ENCODE measurements at regions not wholly inside any gene's neighbourhood (a gene's known extent, or its start where the extent isn't known, plus 50 kb on each side); places are given as distances from the start of the nearest gene placed in this dataset.

GRCh38 chr5:2103940-2104339 is 221.2 kb upstream of the IRX4 start:
- Mint-ChIP-seq H3K27ac (no peak overlapping the region), H3K9me3 (no peaks in the 10 kb centered on the region), H3K4me3 (no peak overlapping the region), H3K27me3 (ENCODE audit: low read depth) (peaks cover 7% of the 10 kb centered on the region), H3K4me1 (peaks cover 2% of the 10 kb centered on the region), H3K36me3 (peaks cover 6% of the 10 kb centered on the region)
- TF ChIP-seq, protein P1, sequence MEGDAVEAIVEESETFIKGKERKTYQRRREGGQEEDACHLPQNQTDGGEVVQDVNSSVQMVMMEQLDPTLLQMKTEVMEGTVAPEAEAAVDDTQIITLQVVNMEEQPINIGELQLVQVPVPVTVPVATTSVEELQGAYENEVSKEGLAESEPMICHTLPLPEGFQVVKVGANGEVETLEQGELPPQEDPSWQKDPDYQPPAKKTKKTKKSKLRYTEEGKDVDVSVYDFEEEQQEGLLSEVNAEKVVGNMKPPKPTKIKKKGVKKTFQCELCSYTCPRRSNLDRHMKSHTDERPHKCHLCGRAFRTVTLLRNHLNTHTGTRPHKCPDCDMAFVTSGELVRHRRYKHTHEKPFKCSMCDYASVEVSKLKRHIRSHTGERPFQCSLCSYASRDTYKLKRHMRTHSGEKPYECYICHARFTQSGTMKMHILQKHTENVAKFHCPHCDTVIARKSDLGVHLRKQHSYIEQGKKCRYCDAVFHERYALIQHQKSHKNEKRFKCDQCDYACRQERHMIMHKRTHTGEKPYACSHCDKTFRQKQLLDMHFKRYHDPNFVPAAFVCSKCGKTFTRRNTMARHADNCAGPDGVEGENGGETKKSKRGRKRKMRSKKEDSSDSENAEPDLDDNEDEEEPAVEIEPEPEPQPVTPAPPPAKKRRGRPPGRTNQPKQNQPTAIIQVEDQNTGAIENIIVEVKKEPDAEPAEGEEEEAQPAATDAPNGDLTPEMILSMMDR (IDR thresholded peaks at IDR 0.05; ENCODE audit: unreplicated experiment) = no peak
- no peak for DNase-seq (ENCODE audit: low spot score in 2 of 2, unreplicated experiment in 2 of 2)

DNA sequence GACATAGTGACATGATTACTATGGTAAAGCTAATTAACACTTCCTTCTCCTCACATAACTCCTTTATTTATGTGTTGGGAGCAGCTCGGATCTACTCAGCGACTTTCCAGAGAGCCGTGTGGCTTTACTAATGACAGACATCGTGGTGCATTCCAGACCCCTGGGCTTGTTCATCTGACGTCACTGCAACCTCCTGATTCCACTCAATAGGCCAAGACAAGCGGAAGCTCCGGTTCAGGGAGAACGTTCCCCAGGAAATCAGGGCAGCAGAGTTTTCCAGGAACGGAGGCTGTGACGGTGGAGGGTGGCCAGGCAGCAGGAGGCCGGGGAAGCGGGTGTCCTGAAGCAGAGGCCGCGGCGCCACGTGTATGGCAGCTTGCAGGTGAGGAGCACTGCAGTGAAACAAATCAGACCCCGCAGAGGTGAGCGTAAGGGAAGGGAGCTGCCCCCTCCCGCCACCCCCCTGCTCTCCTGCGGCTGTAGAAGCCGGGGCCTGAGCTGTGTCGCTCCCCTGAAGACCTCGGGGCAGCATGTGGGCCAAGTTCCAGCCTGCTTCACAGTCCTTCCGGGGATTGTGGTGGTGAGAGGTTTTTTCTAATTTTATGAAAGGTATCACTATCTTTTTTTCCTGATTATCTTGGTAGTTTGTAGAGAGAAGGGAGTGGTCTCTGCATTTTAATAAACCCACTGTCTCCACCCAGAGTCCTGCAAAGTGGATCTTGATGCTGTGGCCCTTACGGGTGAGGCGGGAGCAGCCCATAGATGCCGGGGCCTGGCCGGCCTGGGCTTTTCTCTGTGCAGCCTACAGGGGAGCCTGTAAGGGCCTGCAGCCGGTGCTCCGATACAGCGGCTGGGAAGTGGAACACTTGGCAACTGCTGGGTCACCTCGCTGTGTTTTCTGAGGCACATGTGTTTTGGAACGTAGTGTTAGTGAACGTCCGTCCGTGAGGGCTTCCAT is 220.4 kb upstream of the IRX4 start:
- no peaks in the 10 kb centered on the region for H3K9me3 Mint-ChIP-seq
- no peak overlapping the region for H3K27ac Mint-ChIP-seq
- H3K4me3 Mint-ChIP-seq = no peak overlapping the region
- no peak for DNase-seq (ENCODE audit: low spot score in 2 of 2, unreplicated experiment in 2 of 2)
- TF ChIP-seq, protein P1 (IDR thresholded peaks at IDR 0.05; ENCODE audit: unreplicated experiment) = no peak
- peaks cover 6% of the 10 kb centered on the region for H3K36me3 Mint-ChIP-seq
- H3K4me1 Mint-ChIP-seq = peaks cover 2% of the 10 kb centered on the region
- peaks cover 7% of the 10 kb centered on the region for H3K27me3 Mint-ChIP-seq (ENCODE audit: low read depth)

- no peak overlapping the region for H3K4me3 Mint-ChIP-seq
- peaks cover 6% of the 10 kb centered on the region for H3K36me3 Mint-ChIP-seq
- no peak overlapping the region for H3K27ac Mint-ChIP-seq
- H3K9me3 Mint-ChIP-seq = no peaks in the 10 kb centered on the region
- TF ChIP-seq, protein P1 (IDR thresholded peaks at IDR 0.05; ENCODE audit: unreplicated experiment) = no peak
- peaks cover 2% of the 10 kb centered on the region for H3K4me1 Mint-ChIP-seq
- peaks cover 13% of the 10 kb centered on the region for H3K27me3 Mint-ChIP-seq (ENCODE audit: low read depth)
- no peak for DNase-seq (ENCODE audit: low spot score in 2 of 2, unreplicated experiment in 2 of 2)
Observed at GRCh38 chr5:2101685-2102084, 219.0 kb upstream of the IRX4 start.

DNA sequence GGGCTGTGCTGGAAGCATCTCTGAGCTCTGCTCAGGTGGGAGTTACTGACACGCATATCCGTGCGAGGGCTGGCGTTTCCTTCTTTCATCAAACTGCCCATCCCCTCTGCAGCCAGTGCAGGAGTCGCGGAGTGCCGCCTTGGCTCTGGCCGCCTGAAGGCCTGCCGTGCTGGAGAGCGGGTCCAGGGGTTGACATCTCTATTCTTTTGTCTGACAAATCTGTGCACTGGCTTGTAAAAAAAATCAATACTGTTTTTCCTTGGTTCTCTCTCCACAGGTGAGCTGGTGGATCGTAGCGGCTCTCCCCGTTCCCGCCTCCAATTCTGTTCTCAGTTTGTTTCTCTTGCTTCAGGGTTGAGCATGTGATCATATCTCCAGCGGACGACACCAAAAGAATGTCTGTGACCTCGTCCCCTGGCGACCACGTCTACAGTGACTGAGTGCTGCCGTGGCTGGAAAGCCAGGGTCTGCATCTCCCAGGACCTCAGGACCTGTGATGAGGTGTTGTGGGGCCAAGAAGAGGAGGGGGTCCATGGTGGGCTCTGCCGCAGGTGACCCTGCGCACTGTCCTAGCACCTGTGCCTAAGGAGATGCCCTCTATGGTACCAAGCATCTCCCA is 214.3 kb upstream of the IRX4 start:
- TF ChIP-seq, protein P1 (IDR thresholded peaks at IDR 0.05; ENCODE audit: unreplicated experiment) = no peak
- DNase-seq (ENCODE audit: low spot score in 2 of 2, unreplicated experiment in 2 of 2) = no peak
- Mint-ChIP-seq H3K4me3 (no peak overlapping the region), H3K4me1 (peaks cover 2% of the 10 kb centered on the region), H3K27ac (no peak overlapping the region), H3K9me3 (no peaks in the 10 kb centered on the region), H3K27me3 (ENCODE audit: low read depth) (peaks cover 11% of the 10 kb centered on the region), H3K36me3 (no peaks in the 10 kb centered on the region)

- Mint-ChIP-seq H3K36me3 (no peaks in the 10 kb centered on the region), H3K9me3 (no peaks in the 10 kb centered on the region), H3K4me1 (peaks cover 2% of the 10 kb centered on the region), H3K27ac (no peak overlapping the region), H3K27me3 (ENCODE audit: low read depth) (peaks cover 13% of the 10 kb centered on the region), H3K4me3 (no peak overlapping the region)
- TF ChIP-seq, protein P1 (IDR thresholded peaks at IDR 0.05; ENCODE audit: unreplicated experiment) = no peak
- no peak for DNase-seq (ENCODE audit: low spot score in 2 of 2, unreplicated experiment in 2 of 2)
Observed at GRCh38 chr5:2095011-2095410, 212.3 kb upstream of the IRX4 start.
